IPS-15b (cell line): ENCODE measurements at regions not wholly inside any gene's neighbourhood (a gene's known extent, or its start where the extent isn't known, plus 50 kb on each side); places are given as distances from the start of the nearest gene placed in this dataset.

Experiments used
- H3K27me3 ChIP-seq: one replicate; pipeline ENCODE4 v1.6.1; 2013; ENCODE audit warnings: low read length; ENCODE audit not compliant: control insufficient read depth, insufficient read depth
- H3K36me3 ChIP-seq: one replicate; pipeline ENCODE4 v1.6.1; 2013; ENCODE audit warnings: low read length; ENCODE audit not compliant: control insufficient read depth, insufficient read depth
- H3K4me1 ChIP-seq: one replicate; pipeline ENCODE4 v1.6.1; 2013; ENCODE audit warnings: mild to moderate bottlenecking, low read length; ENCODE audit not compliant: control insufficient read depth, insufficient read depth
- H3K4me3 ChIP-seq: one replicate; pipeline ENCODE4 v1.5.1; 2013; ENCODE audit warnings: low read depth, low read length
- H3K9ac ChIP-seq: one replicate; pipeline ENCODE4 v1.6.1; 2013; ENCODE audit warnings: low read depth, mild to moderate bottlenecking, low read length
- H3K9me3 ChIP-seq: one replicate; pipeline ENCODE4 v1.6.1; 2013; ENCODE audit warnings: mild to moderate bottlenecking, low read length; ENCODE audit not compliant: control insufficient read depth, insufficient read depth

DNA sequence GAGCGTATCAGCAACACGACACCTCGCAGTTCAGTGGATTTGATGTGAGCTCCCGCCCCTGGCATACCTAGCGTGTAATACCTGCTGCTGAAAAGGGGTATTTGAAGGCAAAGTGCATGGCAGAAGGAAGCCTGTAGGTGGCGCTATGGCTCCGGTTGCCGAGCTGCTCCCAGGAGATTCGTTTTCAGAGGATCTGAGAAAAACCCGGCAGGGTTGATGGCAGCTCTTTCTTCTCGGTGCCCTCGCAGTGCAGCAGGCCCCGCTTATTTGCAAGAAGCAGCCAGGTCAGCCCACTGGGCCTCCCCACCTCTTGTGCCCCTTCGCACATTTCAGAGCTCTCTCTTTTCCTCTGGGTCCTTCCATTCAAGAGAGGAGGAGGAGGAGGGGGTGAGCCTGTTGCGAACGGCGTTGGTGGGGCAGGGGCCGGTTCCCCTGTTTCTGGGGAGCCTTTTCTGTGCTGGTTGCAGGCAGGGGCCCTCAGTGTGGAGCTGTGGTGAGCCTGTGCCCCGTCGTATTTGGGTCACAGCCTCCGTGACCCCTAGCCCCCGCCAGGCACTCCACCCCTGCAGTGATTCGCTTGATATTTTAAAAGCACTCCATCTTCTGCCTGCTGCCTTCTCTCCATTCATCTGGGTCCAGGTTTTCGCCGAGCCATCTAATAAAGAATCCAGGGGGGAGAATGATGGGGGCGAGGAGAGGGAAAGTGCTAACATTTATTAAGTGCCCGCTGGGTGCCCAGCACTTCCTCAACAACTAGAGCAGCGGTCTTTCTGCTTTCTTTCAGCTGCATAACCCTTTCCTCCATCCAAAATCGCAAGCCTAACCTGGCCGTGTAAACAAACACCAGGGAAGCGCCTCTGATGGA, 85.3 kb upstream of the SYT13 start:
- peaks cover 13% of the 10 kb centered on the region for H3K27me3 ChIP-seq
- peak overlapping the region; percentile 57 for H3K4me3 ChIP-seq
- H3K4me1 ChIP-seq = peaks cover 7% of the 10 kb centered on the region
- H3K36me3 ChIP-seq = no peaks in the 10 kb centered on the region
- no peaks in the 10 kb centered on the region for H3K9me3 ChIP-seq
- H3K9ac ChIP-seq = peak overlapping the region; percentile 57

DNA sequence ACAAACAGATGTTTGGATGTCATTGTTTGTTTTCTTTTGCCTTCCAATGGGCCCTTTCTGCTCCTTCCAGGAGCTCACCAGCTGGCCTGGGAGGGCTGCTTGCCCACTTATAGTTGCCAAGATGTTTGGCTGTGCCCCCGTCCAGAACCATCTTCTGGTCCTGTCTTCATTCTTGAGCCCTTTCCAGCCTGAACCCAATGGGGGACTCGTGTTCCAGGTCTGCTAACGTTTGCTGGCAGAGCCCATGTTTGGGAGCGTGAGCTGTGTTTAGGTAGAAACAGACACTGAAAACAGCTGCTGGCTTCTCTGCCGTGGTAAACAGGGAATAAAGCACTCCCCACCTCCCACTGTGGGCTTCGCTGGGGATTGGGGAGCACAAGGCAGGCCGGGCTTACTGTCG, 83.2 kb upstream of the SYT13 start:
- Histone ChIP-seq H3K4me3 (no peak overlapping the region), H3K9ac (no peak overlapping the region), H3K36me3 (no peaks in the 10 kb centered on the region), H3K27me3 (peaks cover 13% of the 10 kb centered on the region), H3K9me3 (no peaks in the 10 kb centered on the region), H3K4me1 (peaks cover 7% of the 10 kb centered on the region)

DNA sequence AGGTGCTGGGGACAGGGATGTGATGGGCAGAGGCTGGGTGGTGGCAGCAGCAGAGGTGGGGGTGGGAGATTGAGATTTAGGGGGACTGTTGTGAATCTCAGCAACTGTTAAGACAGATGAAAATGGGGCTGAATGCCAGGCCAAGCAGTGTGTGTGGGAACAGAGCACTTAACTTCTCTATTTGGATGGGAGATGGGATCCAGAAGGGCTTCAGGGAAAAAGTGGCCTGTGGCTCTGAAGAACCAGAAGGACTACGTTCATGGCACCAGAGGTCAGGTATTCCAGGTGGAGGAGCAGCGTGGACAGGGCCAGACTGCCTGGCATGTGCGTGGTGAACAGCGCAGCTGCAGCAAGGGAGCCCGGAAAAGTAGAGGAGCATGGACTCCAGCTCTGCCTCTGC, 82.6 kb upstream of the SYT13 start:
- Histone ChIP-seq H3K4me1 (peaks cover 7% of the 10 kb centered on the region), H3K4me3 (no peak overlapping the region), H3K36me3 (no peaks in the 10 kb centered on the region), H3K9ac (no peak overlapping the region), H3K27me3 (peaks cover 13% of the 10 kb centered on the region), H3K9me3 (no peaks in the 10 kb centered on the region)

- no peak overlapping the region for H3K9ac ChIP-seq
- peaks cover 3% of the 10 kb centered on the region for H3K4me1 ChIP-seq
- H3K4me3 ChIP-seq = no peak overlapping the region
- peaks cover 13% of the 10 kb centered on the region for H3K27me3 ChIP-seq
- no peaks in the 10 kb centered on the region for H3K36me3 ChIP-seq
- no peaks in the 10 kb centered on the region for H3K9me3 ChIP-seq
Measured at GRCh38 chr11:45366619-45367190, 80.6 kb upstream of the SYT13 start.

GRCh38 chr11:45365961-45366618, 79.9 kb upstream of the SYT13 start:
- H3K9ac ChIP-seq = no peak overlapping the region
- no peaks in the 10 kb centered on the region for H3K9me3 ChIP-seq
- no peak overlapping the region for H3K4me3 ChIP-seq
- no peaks in the 10 kb centered on the region for H3K36me3 ChIP-seq
- H3K27me3 ChIP-seq = peaks cover 13% of the 10 kb centered on the region
- peaks cover 3% of the 10 kb centered on the region for H3K4me1 ChIP-seq

- Histone ChIP-seq H3K36me3 (no peaks in the 10 kb centered on the region), H3K4me3 (no peak overlapping the region), H3K9me3 (no peaks in the 10 kb centered on the region), H3K4me1 (no peaks in the 10 kb centered on the region), H3K9ac (no peak overlapping the region), H3K27me3 (no peaks in the 10 kb centered on the region)
Measured at GRCh38 chr11:45362636-45363035, 76.5 kb upstream of the SYT13 start.

DNA sequence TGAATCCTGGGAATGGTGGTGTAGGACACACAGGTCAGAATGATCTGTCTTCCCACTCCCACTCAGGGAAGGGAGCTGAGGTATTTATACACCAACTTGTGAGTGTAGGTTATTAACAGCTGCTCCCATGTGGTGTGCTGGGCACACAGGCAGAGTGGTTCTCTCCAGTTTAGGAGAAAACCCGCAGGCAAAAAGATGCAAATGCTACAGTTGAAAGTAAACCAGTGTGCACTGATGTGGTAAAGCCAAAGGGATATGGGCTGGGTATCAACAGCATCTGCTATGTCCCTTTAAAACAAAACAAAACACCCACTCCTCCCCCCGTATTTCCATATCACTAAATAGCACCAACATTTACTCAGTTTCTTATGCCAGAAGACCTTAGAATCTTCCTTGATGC, 75.4 kb upstream of the SYT13 start:
- no peaks in the 10 kb centered on the region for H3K36me3 ChIP-seq
- H3K27me3 ChIP-seq = no peaks in the 10 kb centered on the region
- H3K9me3 ChIP-seq = no peaks in the 10 kb centered on the region
- H3K4me1 ChIP-seq = peaks cover 4% of the 10 kb centered on the region
- H3K4me3 ChIP-seq = no peak overlapping the region
- H3K9ac ChIP-seq = no peak overlapping the region

DNA sequence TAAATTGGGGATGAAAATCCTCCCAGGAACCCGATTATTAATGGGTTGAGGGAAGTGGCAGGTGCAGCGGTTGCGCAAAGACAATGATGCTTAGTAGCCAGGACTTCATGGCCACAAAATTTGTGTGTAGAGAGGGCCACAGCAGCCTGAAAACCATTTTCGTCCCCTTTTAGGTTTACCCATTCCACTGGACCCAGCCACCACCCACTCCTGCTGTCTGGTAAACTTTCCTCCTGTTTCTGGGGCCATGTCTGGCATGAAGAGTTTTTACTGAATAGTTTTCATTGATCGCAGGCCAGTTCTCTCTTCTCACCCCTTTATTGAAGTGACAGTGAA, 69.5 kb upstream of the SYT13 start:
- Histone ChIP-seq H3K27me3 (no peaks in the 10 kb centered on the region), H3K9me3 (no peaks in the 10 kb centered on the region)

GRCh38 chr11:45354976-45355705, 69.0 kb upstream of the SYT13 start:
- Histone ChIP-seq H3K4me1 (peaks cover 12% of the 10 kb centered on the region), H3K27me3 (no peaks in the 10 kb centered on the region), H3K9me3 (no peaks in the 10 kb centered on the region), H3K4me3 (peak overlapping the region; percentile 60), H3K9ac (no peak overlapping the region), H3K36me3 (no peaks in the 10 kb centered on the region)

More for the DNA sequence above, 69.5 kb upstream of the SYT13 start:
- Histone ChIP-seq H3K9ac (peak overlapping the region; percentile 6), H3K36me3 (no peaks in the 10 kb centered on the region), H3K4me1 (peaks cover 12% of the 10 kb centered on the region), H3K4me3 (peak overlapping the region; percentile 60)

DNA sequence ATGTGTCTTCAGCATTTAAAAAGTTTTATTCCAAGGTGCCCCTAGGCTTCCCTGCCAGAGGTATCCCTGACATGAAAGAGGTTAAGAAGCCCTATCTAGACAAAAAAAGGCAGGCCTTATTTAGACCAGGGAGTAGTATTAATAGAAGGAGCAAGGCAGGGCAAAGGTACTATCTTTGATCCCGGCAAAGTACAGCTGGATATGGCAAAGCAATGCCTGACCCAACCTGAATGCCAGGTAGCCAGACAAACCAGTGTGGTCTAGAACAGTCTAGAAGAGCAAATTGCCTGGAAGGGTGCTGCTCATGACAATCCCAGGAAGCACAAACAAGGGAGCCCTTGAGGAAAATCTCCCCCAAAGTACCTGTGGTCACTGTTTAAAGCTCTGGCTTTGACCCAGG, 62.6 kb upstream of the SYT13 start:
- Histone ChIP-seq H3K9ac (no peak overlapping the region), H3K36me3 (no peaks in the 10 kb centered on the region), H3K4me3 (no peak overlapping the region), H3K9me3 (no peaks in the 10 kb centered on the region), H3K27me3 (no peaks in the 10 kb centered on the region), H3K4me1 (peaks cover 17% of the 10 kb centered on the region)

DNA sequence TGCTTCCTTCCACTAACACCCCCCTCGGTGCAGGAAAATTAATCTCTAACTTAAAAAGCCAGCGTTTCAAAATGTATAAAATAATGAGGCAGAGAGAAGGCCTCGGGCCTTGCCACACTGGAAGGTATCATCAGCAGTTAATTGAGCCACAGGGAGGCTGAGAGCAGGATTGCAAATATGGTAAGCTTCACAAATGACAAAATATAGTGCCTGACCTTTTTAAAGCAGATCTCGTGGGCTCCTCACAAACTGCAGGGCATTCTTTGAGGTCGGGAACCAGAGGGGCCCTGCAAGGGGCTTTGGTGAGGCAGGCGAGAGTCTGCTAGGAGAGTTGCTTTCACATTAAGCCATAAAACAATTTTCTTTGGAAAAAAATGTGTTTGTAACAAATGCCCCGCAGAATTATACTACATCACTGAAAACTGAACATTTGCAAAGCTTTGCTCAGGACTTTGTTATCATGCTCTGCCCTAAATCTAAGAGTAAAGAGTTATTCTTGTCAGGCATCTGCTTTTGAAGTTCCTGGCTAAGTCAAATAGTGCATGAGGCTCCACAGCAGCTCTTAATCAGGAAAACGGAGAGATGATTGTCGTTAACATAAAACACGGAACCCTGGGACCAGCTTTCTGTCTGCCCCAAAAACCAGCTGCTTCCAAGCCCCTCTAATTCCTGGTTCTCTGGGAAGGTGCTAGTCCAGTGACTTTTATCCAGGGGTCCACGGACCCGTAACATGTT, 61.4 kb upstream of the SYT13 start:
- Histone ChIP-seq H3K4me1 (peaks cover 17% of the 10 kb centered on the region), H3K9me3 (no peaks in the 10 kb centered on the region), H3K27me3 (no peaks in the 10 kb centered on the region), H3K4me3 (no peak overlapping the region), H3K9ac (no peak overlapping the region), H3K36me3 (no peaks in the 10 kb centered on the region)
